ENCODE measurements at regions not wholly inside any gene's neighbourhood (a gene's known extent, or its start where the extent isn't known, plus 50 kb on each side); places are given as distances from the start of the nearest gene placed in this dataset.

- DNase-seq, result no peak
- Histone ChIP-seq H3K36me3 (no peaks in the 10 kb centered on the region), H3K9me3 (no peaks in the 10 kb centered on the region), H3K27ac (no peak overlapping the region), H3K27me3 (replicated peaks in 1 of 7) (peaks cover 0 to 48% (median 0%) of the 10 kb centered on the region in 7 donors), H3K4me1 (no peaks in the 10 kb centered on the region), H3K4me3 (no peak overlapping the region)
- no peak for TF ChIP-seq POLR2A (IDR thresholded peaks at IDR 0.05)
- no peak for TF ChIP-seq CTCF (IDR thresholded peaks at IDR 0.05 in 8 of 11, conservative IDR thresholded peaks at IDR 0.05 in 3 of 11)
- TF ChIP-seq POLR2AphosphoS5 (IDR thresholded peaks at IDR 0.05), result no peak
- 89 to 94% (median 91%) methylated on average over 11 to 14 of the region's 14 CpGs for WGBS, 5 donors
- intact Hi-C loops (cut with DNase I; ENCODE audit: low total_unique reads), result no loop called here
Measured at GRCh38 chr22:48264586-48264985, 1502.1 kb downstream of the TBC1D22A start.

- Histone ChIP-seq H3K4me3 (no peak overlapping the region), H3K9me3 (no peaks in the 10 kb centered on the region), H3K4me1 (peaks cover 0 to under 1% (median 0%) of the 10 kb centered on the region in 6 donors), H3K36me3 (no peaks in the 10 kb centered on the region), H3K27ac (no peak overlapping the region), H3K27me3 (replicated peaks in 1 of 7) (peaks cover 0 to 41% (median 0%) of the 10 kb centered on the region in 7 donors)
- no peak for TF ChIP-seq POLR2AphosphoS5 (IDR thresholded peaks at IDR 0.05)
- TF ChIP-seq POLR2A (IDR thresholded peaks at IDR 0.05), result no peak
- no peak for TF ChIP-seq CTCF (IDR thresholded peaks at IDR 0.05 in 8 of 11, conservative IDR thresholded peaks at IDR 0.05 in 3 of 11)
- WGBS, 5 donors, result 76 to 88% (median 83%) methylated on average over 11 of the region's 11 CpGs
- DNase-seq, result no peak
- intact Hi-C loops (cut with DNase I; ENCODE audit: low total_unique reads), result no loop called here
Measured at GRCh38 chr22:48263791-48264351, 1501.4 kb downstream of the TBC1D22A start.

- no peak overlapping the region for H3K4me3 ChIP-seq
- 77 to 88% (median 79%) methylated on average over 6 to 7 of the region's 7 CpGs for WGBS, 5 donors
- peaks cover 0 to 5% (median 0%) of the 10 kb centered on the region in 6 donors for H3K4me1 ChIP-seq
- TF ChIP-seq POLR2A (IDR thresholded peaks at IDR 0.05), result no peak
- TF ChIP-seq CTCF (IDR thresholded peaks at IDR 0.05 in 8 of 11, conservative IDR thresholded peaks at IDR 0.05 in 3 of 11), result no peak
- no peak for TF ChIP-seq POLR2AphosphoS5 (IDR thresholded peaks at IDR 0.05)
- H3K27ac ChIP-seq, result no peak overlapping the region
- no peaks in the 10 kb centered on the region for H3K36me3 ChIP-seq
- no peaks in the 10 kb centered on the region for H3K9me3 ChIP-seq
- H3K27me3 ChIP-seq (replicated peaks in 1 of 7), result peaks cover 0 to 37% (median 0%) of the 10 kb centered on the region in 7 donors
- DNase-seq, result no peak
- intact Hi-C loops (cut with DNase I; ENCODE audit: low total_unique reads), result no loop called here
Measured at GRCh38 chr22:48263431-48263765, 1500.9 kb downstream of the TBC1D22A start.

GRCh38 chr22:48262596-48263430 lies 1500.4 kb downstream of the TBC1D22A start:
- H3K36me3 ChIP-seq, result no peaks in the 10 kb centered on the region
- no peak overlapping the region for H3K27ac ChIP-seq
- TF ChIP-seq CTCF (IDR thresholded peaks at IDR 0.05 in 8 of 11, conservative IDR thresholded peaks at IDR 0.05 in 3 of 11), result no peak
- no peak for TF ChIP-seq POLR2AphosphoS5 (IDR thresholded peaks at IDR 0.05)
- TF ChIP-seq POLR2A (IDR thresholded peaks at IDR 0.05), result no peak
- peaks cover 0 to 31% (median 0%) of the 10 kb centered on the region in 7 donors for H3K27me3 ChIP-seq (replicated peaks in 1 of 7)
- H3K4me3 ChIP-seq, result no peak overlapping the region
- peaks cover 0 to 11% (median 2%) of the 10 kb centered on the region in 6 donors for H3K4me1 ChIP-seq
- H3K9me3 ChIP-seq, result no peaks in the 10 kb centered on the region
- DNase-seq, result no peak
- intact Hi-C loops (cut with DNase I; ENCODE audit: low total_unique reads), result no loop called here
- 76 to 85% (median 83%) methylated on average over 9 to 10 of the region's 10 CpGs for WGBS, 5 donors

Measured in spleen (tissue), 11 donors.